Vagina (tissue), 2 donors: ENCODE measurements at regions not wholly inside any gene's neighbourhood (a gene's known extent, or its start where the extent isn't known, plus 50 kb on each side); places are given as distances from the start of the nearest gene placed in this dataset.
"Not testable (repeated sequence)": the region's sequence is repeated elsewhere in the genome, so short reads cannot be mapped to it uniquely, and the experiment has no call there.

ENCODE experiments used
- DNase-seq, 2 donors: peaks; one replicate each; pipeline ENCODE4 v3.0.0-alpha.2; 2017; ENCODE audit errors: extremely low spot score in 2 of 2
- H3K27ac ChIP-seq: fragments of 200-600 bp; sonication (generic); one replicate; pipeline ENCODE4 v1.5.1; 2019
- H3K27me3 ChIP-seq: fragments of 200-600 bp; sonication (generic); one replicate; pipeline ENCODE4 v1.5.1; 2019
- H3K36me3 ChIP-seq, 2 donors: fragments of 200-600 bp; sonication (generic); one replicate each; pipeline ENCODE4 v1.5.1; 2017 to 2019
- H3K4me1 ChIP-seq: fragments of 200-600 bp; sonication (generic); one replicate; pipeline ENCODE4 v1.5.1; 2019
- H3K4me3 ChIP-seq, 2 donors: fragments of 200-600 bp; sonication (generic); 1 replicate in 1 of 2; 2 replicates in 1 of 2; pipeline ENCODE4 v1.5.1; 2016 to 2019
- H3K9me3 ChIP-seq: fragments of 200-600 bp; sonication (generic); one replicate; pipeline ENCODE4 v1.5.1; 2019
- CTCF ChIP-seq, 3 experiments: fragments of 450-650 bp in 2 of 3; fragments of 200-600 bp in 1 of 3; sonication (generic) in 1 of 3; IDR thresholded peaks; one replicate each; pipeline ENCODE4 v1.5.1; 2017 to 2019; ENCODE audit warnings: antibody characterized with exemption in 3 of 3, mild to moderate bottlenecking in 2 of 3, moderate library complexity in 2 of 3
- POLR2A ChIP-seq, 2 donors: fragments of 450-650 bp; IDR thresholded peaks; one replicate each; pipeline ENCODE4 v1.6.1; 2017; ENCODE audit warnings: antibody characterized with exemption in 2 of 2, mild to moderate bottlenecking in 2 of 2, moderate library complexity in 2 of 2
- POLR2AphosphoS5 ChIP-seq, 2 donors: sonication (generic); formaldehyde crosslinking; IDR thresholded peaks; one replicate each; pipeline ENCODE4 v1.9.0; 2017; ENCODE audit warnings: antibody characterized with exemption in 2 of 2, mild to moderate bottlenecking in 2 of 2, low read depth in 1 of 2; ENCODE audit not compliant: insufficient read depth in 1 of 2
- intact Hi-C: fragments of 100-400 bp; cut with DNase I; formaldehyde crosslinking; loops from one replicate; pipeline ENCODE4 v1.15.1; 2023

- H3K9me3 ChIP-seq: no peaks in the 10 kb centered on the region
- TF ChIP-seq POLR2AphosphoS5 (IDR thresholded peaks at IDR 0.05; ENCODE audit: insufficient read depth in 1 of 2, low read depth in 1 of 2) (no peak), CTCF (IDR thresholded peaks at IDR 0.05) (no peak), POLR2A (IDR thresholded peaks at IDR 0.05) (no peak)
- H3K36me3 ChIP-seq: no peaks in the 10 kb centered on the region
- no peak overlapping the region for H3K27ac ChIP-seq
- intact Hi-C loops: no loop called here
- no peaks in the 10 kb centered on the region for H3K4me1 ChIP-seq
- no peak overlapping the region for H3K4me3 ChIP-seq
- no peak for DNase-seq
- H3K27me3 ChIP-seq: no peaks in the 10 kb centered on the region
These were observed 150.6 kb downstream of the TXNL1 start for GRCh38 chr18:56487801-56488200.

GRCh38 chr18:56483386-56483785, 155.0 kb downstream of the TXNL1 start:
- no peaks in the 10 kb centered on the region for H3K27me3 ChIP-seq
- no peaks in the 10 kb centered on the region for H3K36me3 ChIP-seq
- no peak for DNase-seq
- no peak overlapping the region for H3K4me3 ChIP-seq
- no peak for TF ChIP-seq CTCF (IDR thresholded peaks at IDR 0.05)
- no peak for TF ChIP-seq POLR2AphosphoS5 (IDR thresholded peaks at IDR 0.05; ENCODE audit: insufficient read depth in 1 of 2, low read depth in 1 of 2)
- TF ChIP-seq POLR2A (IDR thresholded peaks at IDR 0.05): no peak
- H3K9me3 ChIP-seq: no peaks in the 10 kb centered on the region
- H3K27ac ChIP-seq: no peak overlapping the region
- intact Hi-C loops: no loop called here
- no peaks in the 10 kb centered on the region for H3K4me1 ChIP-seq

- intact Hi-C loops, H3K36me3 ChIP-seq, H3K27ac ChIP-seq, H3K4me3 ChIP-seq, H3K4me1 ChIP-seq, H3K9me3 ChIP-seq, H3K27me3 ChIP-seq, DNase-seq: not testable (repeated sequence)
These were observed 155.6 kb downstream of the TXNL1 start for GRCh38 chr18:56482813-56483212.

GRCh38 chr18:56481751-56482150, 156.6 kb downstream of the TXNL1 start:
- Histone ChIP-seq H3K36me3 (no peaks in the 10 kb centered on the region), H3K9me3 (no peaks in the 10 kb centered on the region), H3K27ac (no peak overlapping the region), H3K4me1 (no peaks in the 10 kb centered on the region), H3K27me3 (no peaks in the 10 kb centered on the region), H3K4me3 (no peak overlapping the region)
- no peak for DNase-seq
- TF ChIP-seq POLR2AphosphoS5 (IDR thresholded peaks at IDR 0.05; ENCODE audit: insufficient read depth in 1 of 2, low read depth in 1 of 2) (no peak), POLR2A (IDR thresholded peaks at IDR 0.05) (no peak), CTCF (IDR thresholded peaks at IDR 0.05) (no peak)
- intact Hi-C loops: no loop called here

- Histone ChIP-seq H3K4me3 (no peak overlapping the region), H3K27ac (no peak overlapping the region), H3K36me3 (no peaks in the 10 kb centered on the region), H3K27me3 (no peaks in the 10 kb centered on the region), H3K9me3 (no peaks in the 10 kb centered on the region), H3K4me1 (no peaks in the 10 kb centered on the region)
- no peak for TF ChIP-seq POLR2AphosphoS5 (IDR thresholded peaks at IDR 0.05; ENCODE audit: insufficient read depth in 1 of 2, low read depth in 1 of 2)
- no peak for TF ChIP-seq POLR2A (IDR thresholded peaks at IDR 0.05)
- TF ChIP-seq CTCF (IDR thresholded peaks at IDR 0.05): no peak
- intact Hi-C loops: no loop called here
- no peak for DNase-seq
These were observed 158.6 kb downstream of the TXNL1 start for GRCh38 chr18:56479841-56480240.

- TF ChIP-seq POLR2A (IDR thresholded peaks at IDR 0.05): no peak
- no peak for TF ChIP-seq POLR2AphosphoS5 (IDR thresholded peaks at IDR 0.05; ENCODE audit: insufficient read depth in 1 of 2, low read depth in 1 of 2)
- no peak for TF ChIP-seq CTCF (IDR thresholded peaks at IDR 0.05)
- Histone ChIP-seq H3K27ac (no peak overlapping the region), H3K36me3 (no peaks in the 10 kb centered on the region), H3K4me3 (no peak overlapping the region), H3K9me3 (no peaks in the 10 kb centered on the region), H3K27me3 (no peaks in the 10 kb centered on the region), H3K4me1 (no peaks in the 10 kb centered on the region)
- intact Hi-C loops: no loop called here
- DNase-seq: no peak
These were observed 163.1 kb downstream of the TXNL1 start for GRCh38 chr18:56475250-56475649.
